NB4 (cell line): ENCODE measurements at regions not wholly inside any gene's neighbourhood (a gene's known extent, or its start where the extent isn't known, plus 50 kb on each side); places are given as distances from the start of the nearest gene placed in this dataset.

Source experiments
- POLR2A ChIP-seq: IDR thresholded peaks from 2 replicates; pipeline ENCODE4 v1.6.1; 2011; ENCODE audit warnings: mild to moderate bottlenecking; ENCODE audit not compliant: insufficient read length; ENCODE audit errors: extremely low read depth
- TF ChIP-seq, protein P1 (sequence below): IDR thresholded peaks from one replicate; pipeline ENCODE4 v1.5.1; 2012; ENCODE audit warnings: low read depth, low read length

DNA sequence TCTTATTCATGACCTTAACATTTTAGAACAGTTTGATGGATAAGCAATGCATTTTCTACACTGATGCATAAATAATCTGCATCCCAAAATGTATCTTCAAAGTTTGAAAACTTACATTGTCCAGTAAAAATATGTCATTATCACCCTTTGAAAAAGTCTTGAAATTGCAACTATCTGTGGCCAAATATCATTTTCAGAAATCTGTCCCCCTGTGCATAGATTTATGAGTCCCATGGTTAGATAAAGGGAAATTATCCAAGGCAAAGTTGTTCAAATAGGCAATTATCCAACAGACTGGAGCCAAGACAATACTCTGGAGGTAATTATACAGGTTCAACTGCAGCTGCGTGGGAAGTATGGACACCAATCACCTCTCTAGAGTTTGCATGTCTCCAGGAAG is 182.5 kb upstream of the INTU start:
- TF ChIP-seq, protein P1, sequence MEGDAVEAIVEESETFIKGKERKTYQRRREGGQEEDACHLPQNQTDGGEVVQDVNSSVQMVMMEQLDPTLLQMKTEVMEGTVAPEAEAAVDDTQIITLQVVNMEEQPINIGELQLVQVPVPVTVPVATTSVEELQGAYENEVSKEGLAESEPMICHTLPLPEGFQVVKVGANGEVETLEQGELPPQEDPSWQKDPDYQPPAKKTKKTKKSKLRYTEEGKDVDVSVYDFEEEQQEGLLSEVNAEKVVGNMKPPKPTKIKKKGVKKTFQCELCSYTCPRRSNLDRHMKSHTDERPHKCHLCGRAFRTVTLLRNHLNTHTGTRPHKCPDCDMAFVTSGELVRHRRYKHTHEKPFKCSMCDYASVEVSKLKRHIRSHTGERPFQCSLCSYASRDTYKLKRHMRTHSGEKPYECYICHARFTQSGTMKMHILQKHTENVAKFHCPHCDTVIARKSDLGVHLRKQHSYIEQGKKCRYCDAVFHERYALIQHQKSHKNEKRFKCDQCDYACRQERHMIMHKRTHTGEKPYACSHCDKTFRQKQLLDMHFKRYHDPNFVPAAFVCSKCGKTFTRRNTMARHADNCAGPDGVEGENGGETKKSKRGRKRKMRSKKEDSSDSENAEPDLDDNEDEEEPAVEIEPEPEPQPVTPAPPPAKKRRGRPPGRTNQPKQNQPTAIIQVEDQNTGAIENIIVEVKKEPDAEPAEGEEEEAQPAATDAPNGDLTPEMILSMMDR, result no peak
- no peak for TF ChIP-seq POLR2A
